Chondrocyte (in vitro differentiated cells): ENCODE measurements at regions not wholly inside any gene's neighbourhood (a gene's known extent, or its start where the extent isn't known, plus 50 kb on each side); places are given as distances from the start of the nearest gene placed in this dataset.

Source experiments
- DNase-seq: peaks from one replicate; pipeline ENCODE4 v3.0.0; 2021; ENCODE audit warnings: mixed read lengths, low spot score
- H3K27ac Mint-ChIP-seq: one replicate; pipeline ENCODE4 v1.8.0; 2021; ENCODE audit warnings: mild to moderate bottlenecking, moderate library complexity, mixed read lengths; ENCODE audit not compliant: unreplicated experiment
- H3K27me3 Mint-ChIP-seq: 2 replicates; pipeline ENCODE4 v1.8.0; 2021; ENCODE audit warnings: low read depth, mixed read lengths
- H3K36me3 Mint-ChIP-seq: 2 replicates; pipeline ENCODE4 v1.8.0; 2021; ENCODE audit warnings: low read depth, mixed read lengths
- H3K4me1 Mint-ChIP-seq: 2 replicates; pipeline ENCODE4 v1.8.0; 2021; ENCODE audit warnings: low read depth, mild to moderate bottlenecking, mixed read lengths
- H3K4me3 Mint-ChIP-seq: one replicate; pipeline ENCODE4 v1.8.0; 2021; ENCODE audit warnings: mild to moderate bottlenecking, moderate library complexity, mixed read lengths; ENCODE audit not compliant: unreplicated experiment
- H3K9me3 Mint-ChIP-seq: 2 replicates; pipeline ENCODE4 v1.8.0; 2021; ENCODE audit warnings: low read depth, mixed read lengths
- TF ChIP-seq, protein P1 (sequence below): fragments of 200-600 bp; sonication (generic); IDR thresholded peaks from 2 replicates; pipeline ENCODE4 v1.5.0; 2021; ENCODE audit warnings: antibody characterized with exemption, mild to moderate bottlenecking, moderate library complexity

DNA sequence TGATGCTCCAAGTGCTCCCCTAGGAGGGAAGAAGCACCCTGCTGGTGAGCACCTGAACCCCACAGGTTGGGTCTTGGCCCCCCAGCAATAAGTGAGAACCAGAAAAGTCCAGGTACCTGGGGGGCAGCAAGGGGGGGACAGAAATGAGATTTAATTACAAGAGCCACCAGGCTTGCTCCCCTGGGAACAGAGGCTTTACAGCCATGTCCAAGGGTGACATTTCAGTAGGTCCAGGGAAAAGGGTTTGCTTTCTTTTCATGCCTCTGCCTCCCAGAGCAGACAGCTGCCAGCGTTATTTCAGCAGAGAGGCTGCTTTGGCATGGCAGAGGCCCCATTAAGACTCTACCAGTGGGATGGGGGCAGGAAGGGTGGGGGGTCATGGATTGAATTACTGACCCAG is 437.7 kb downstream of the BUD13 start:
- Mint-ChIP-seq H3K27ac (no peak overlapping the region), H3K4me1 (no peaks in the 10 kb centered on the region), H3K36me3 (no peaks in the 10 kb centered on the region), H3K9me3 (peaks cover 8% of the 10 kb centered on the region), H3K4me3 (no peak overlapping the region), H3K27me3 (peaks cover 16% of the 10 kb centered on the region)
- no peak for DNase-seq
- TF ChIP-seq, protein P1, sequence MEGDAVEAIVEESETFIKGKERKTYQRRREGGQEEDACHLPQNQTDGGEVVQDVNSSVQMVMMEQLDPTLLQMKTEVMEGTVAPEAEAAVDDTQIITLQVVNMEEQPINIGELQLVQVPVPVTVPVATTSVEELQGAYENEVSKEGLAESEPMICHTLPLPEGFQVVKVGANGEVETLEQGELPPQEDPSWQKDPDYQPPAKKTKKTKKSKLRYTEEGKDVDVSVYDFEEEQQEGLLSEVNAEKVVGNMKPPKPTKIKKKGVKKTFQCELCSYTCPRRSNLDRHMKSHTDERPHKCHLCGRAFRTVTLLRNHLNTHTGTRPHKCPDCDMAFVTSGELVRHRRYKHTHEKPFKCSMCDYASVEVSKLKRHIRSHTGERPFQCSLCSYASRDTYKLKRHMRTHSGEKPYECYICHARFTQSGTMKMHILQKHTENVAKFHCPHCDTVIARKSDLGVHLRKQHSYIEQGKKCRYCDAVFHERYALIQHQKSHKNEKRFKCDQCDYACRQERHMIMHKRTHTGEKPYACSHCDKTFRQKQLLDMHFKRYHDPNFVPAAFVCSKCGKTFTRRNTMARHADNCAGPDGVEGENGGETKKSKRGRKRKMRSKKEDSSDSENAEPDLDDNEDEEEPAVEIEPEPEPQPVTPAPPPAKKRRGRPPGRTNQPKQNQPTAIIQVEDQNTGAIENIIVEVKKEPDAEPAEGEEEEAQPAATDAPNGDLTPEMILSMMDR: no peak

DNA sequence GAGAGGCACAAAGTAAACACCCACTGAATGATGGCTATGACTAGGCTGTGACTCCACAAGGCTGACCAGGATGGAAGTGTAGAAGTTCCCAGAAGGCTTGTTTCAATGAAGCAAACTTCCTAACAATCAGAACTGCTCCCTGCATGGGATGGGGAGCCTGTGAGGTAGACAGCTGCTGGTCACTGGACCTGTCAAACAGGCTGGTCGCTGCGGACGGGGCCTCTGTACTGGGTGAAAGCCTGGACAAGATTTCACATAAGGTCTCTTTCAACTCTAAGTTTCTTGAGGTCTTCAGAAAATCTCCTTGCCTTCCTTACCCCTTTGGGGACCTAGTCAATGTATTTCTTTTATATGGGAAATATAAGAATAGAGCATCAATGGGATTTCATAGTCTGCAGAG is 438.2 kb downstream of the BUD13 start:
- H3K27me3 Mint-ChIP-seq: peaks cover 16% of the 10 kb centered on the region
- H3K27ac Mint-ChIP-seq: no peak overlapping the region

DNA sequence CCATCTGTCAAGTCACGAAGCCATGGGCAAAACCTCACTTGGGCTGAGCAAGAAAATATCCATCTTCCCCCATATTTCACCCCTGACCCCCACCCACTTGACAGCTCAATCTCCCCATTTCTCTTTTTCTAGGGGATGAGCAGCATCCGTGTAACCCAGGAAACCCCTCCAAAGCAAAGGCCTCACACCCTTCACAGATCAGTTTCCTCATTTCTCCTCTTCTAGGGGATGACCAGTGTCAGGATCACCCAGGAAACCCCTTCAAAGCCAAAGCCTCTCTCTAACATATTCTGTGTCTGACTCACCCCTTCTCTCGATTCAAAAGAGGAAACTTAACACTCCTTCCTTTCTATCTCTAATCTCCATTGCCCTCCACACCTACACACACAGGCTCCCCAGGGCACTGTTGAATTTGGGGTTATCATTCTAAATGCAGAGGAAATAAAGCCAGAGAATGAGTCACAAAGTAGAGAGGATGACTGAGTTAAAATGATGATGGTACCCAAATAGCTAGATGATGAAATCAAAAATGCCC is 439.7 kb downstream of the BUD13 start:
- TF ChIP-seq, protein P1: no peak
- no peak overlapping the region for H3K27ac Mint-ChIP-seq
- no peak for DNase-seq
- no peaks in the 10 kb centered on the region for H3K36me3 Mint-ChIP-seq
- H3K4me3 Mint-ChIP-seq: no peak overlapping the region
- peaks cover 19% of the 10 kb centered on the region for H3K27me3 Mint-ChIP-seq
- peaks cover 8% of the 10 kb centered on the region for H3K9me3 Mint-ChIP-seq
- H3K4me1 Mint-ChIP-seq: no peaks in the 10 kb centered on the region

More for the DNA sequence above, 438.2 kb downstream of the BUD13 start:
- Mint-ChIP-seq H3K4me1 (no peaks in the 10 kb centered on the region), H3K36me3 (no peaks in the 10 kb centered on the region), H3K9me3 (peaks cover 8% of the 10 kb centered on the region), H3K4me3 (no peak overlapping the region)
- no peak for DNase-seq
- TF ChIP-seq, protein P1: no peak

DNA sequence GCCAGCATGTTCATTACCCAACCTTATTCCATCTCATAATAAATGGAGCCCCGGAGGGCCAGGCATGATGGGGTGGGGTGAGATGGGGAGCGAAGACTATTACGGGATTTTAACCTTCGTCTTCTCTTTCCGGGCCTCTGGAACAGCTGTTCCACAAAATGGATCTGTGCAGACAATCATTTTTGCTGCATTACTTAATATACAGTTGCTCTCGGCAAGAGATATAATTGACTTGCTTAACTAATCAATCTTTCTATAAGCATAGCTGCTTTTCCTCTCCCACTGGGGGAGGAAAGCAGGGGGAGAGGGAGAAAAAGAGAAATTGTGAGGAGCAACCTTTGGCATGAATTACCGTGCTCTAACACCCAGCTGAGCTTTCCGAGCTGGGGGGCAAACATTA is 440.4 kb downstream of the BUD13 start:
- no peaks in the 10 kb centered on the region for H3K36me3 Mint-ChIP-seq
- H3K9me3 Mint-ChIP-seq: peaks cover 5% of the 10 kb centered on the region
- no peak overlapping the region for H3K4me3 Mint-ChIP-seq
- peaks cover 19% of the 10 kb centered on the region for H3K27me3 Mint-ChIP-seq
- no peak overlapping the region for H3K27ac Mint-ChIP-seq
- DNase-seq: no peak
- TF ChIP-seq, protein P1: no peak
- H3K4me1 Mint-ChIP-seq: no peaks in the 10 kb centered on the region

DNA sequence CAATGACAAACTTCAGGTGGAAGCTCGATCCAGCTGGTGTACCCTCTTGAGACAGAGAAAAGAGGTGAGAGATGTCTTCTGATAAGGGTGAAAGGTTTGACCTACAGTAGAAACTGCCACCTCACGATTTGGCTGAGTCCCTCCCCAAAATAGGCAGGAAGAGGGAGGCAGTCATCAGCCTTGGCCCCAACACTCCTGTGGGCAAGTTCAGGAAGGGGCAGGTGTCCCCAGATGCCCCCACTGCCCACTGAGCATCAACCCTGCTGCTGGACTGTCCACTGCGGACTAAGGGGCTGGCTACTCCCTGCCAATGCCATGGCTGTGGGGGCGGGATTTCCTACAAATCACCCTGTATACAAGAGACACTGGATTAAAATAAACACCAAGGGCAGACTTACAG is 441.4 kb downstream of the BUD13 start:
- DNase-seq: no peak
- H3K4me1 Mint-ChIP-seq: no peaks in the 10 kb centered on the region
- peaks cover 14% of the 10 kb centered on the region for H3K27me3 Mint-ChIP-seq
- H3K9me3 Mint-ChIP-seq: no peaks in the 10 kb centered on the region
- no peaks in the 10 kb centered on the region for H3K36me3 Mint-ChIP-seq
- TF ChIP-seq, protein P1: no peak
- no peak overlapping the region for H3K27ac Mint-ChIP-seq
- no peak overlapping the region for H3K4me3 Mint-ChIP-seq
